HEK293 (cell line): ENCODE measurements at regions not wholly inside any gene's neighbourhood (a gene's known extent, or its start where the extent isn't known, plus 50 kb on each side); places are given as distances from the start of the nearest gene placed in this dataset.

Experiments used
- KLF10 ChIP-seq: fragments of 450-650 bp; IDR thresholded peaks from 2 replicates; pipeline ENCODE4 v1.5.1; 2018; ENCODE audit warnings: missing biosample characterization, mild to moderate bottlenecking, missing genetic modification characterization
- MYNN ChIP-seq: fragments of 450-650 bp; formaldehyde crosslinking; IDR thresholded peaks from 2 replicates; pipeline ENCODE4 v1.5.1; 2016; ENCODE audit warnings: missing biosample characterization, missing genetic modification characterization, borderline replicate concordance
- RBAK ChIP-seq: fragments of 450-650 bp; formaldehyde crosslinking; IDR thresholded peaks from 2 replicates; pipeline ENCODE4 v1.5.1; 2016; ENCODE audit warnings: missing biosample characterization, missing genetic modification characterization
- SCRT1 ChIP-seq: fragments of 450-650 bp; formaldehyde crosslinking; IDR thresholded peaks from 2 replicates; pipeline ENCODE4 v1.5.1; 2016; ENCODE audit warnings: missing biosample characterization, missing genetic modification characterization, borderline replicate concordance
- SCRT2 ChIP-seq: fragments of 450-650 bp; formaldehyde crosslinking; IDR thresholded peaks from 2 replicates; pipeline ENCODE4 v1.5.1; 2016; ENCODE audit warnings: missing biosample characterization, missing genetic modification characterization
- SP7 ChIP-seq: fragments of 450-650 bp; formaldehyde crosslinking; IDR thresholded peaks from 2 replicates; pipeline ENCODE4 v1.5.1; 2016; ENCODE audit warnings: missing biosample characterization, missing genetic modification characterization
- ZBTB17 ChIP-seq: fragments of 450-650 bp; formaldehyde crosslinking; IDR thresholded peaks from 2 replicates; pipeline ENCODE4 v1.5.1; 2016; ENCODE audit warnings: missing biosample characterization, missing genetic modification characterization
- ZBTB20 ChIP-seq: fragments of 450-650 bp; formaldehyde crosslinking; IDR thresholded peaks from 2 replicates; pipeline ENCODE4 v1.5.1; 2016; ENCODE audit warnings: missing biosample characterization, missing genetic modification characterization
- ZBTB21 ChIP-seq: fragments of 450-650 bp; formaldehyde crosslinking; IDR thresholded peaks from 2 replicates; pipeline ENCODE4 v1.5.1; 2017; ENCODE audit warnings: missing biosample characterization, missing genetic modification characterization
- ZEB2 ChIP-seq: fragments of 450-650 bp; formaldehyde crosslinking; IDR thresholded peaks from 2 replicates; pipeline ENCODE4 v1.5.1; 2016; ENCODE audit warnings: missing biosample characterization, missing genetic modification characterization
- ZFP69B ChIP-seq: fragments of 450-650 bp; formaldehyde crosslinking; IDR thresholded peaks from 2 replicates; pipeline ENCODE4 v1.5.1; 2016; ENCODE audit warnings: missing biosample characterization, missing genetic modification characterization
- ZNF10 ChIP-seq: fragments of 450-650 bp; formaldehyde crosslinking; IDR thresholded peaks from 2 replicates; pipeline ENCODE4 v1.5.1; 2017; ENCODE audit warnings: missing biosample characterization, missing genetic modification characterization
- ZNF202 ChIP-seq: fragments of 450-650 bp; formaldehyde crosslinking; IDR thresholded peaks from 2 replicates; pipeline ENCODE4 v1.5.1; 2016; ENCODE audit warnings: missing biosample characterization, missing genetic modification characterization, borderline replicate concordance
- ZNF335 ChIP-seq: fragments of 450-650 bp; formaldehyde crosslinking; conservative IDR thresholded peaks from 2 replicates; pipeline ENCODE4 v1.5.1; 2016; ENCODE audit warnings: missing biosample characterization, missing genetic modification characterization
- ZNF423 ChIP-seq: fragments of 450-650 bp; formaldehyde crosslinking; IDR thresholded peaks from 2 replicates; pipeline ENCODE4 v1.5.1; 2016; ENCODE audit warnings: missing biosample characterization, missing genetic modification characterization
- ZNF621 ChIP-seq: fragments of 450-650 bp; formaldehyde crosslinking; IDR thresholded peaks from 2 replicates; pipeline ENCODE4 v1.5.1; 2017; ENCODE audit warnings: missing biosample characterization, missing genetic modification characterization
- ZNF629 ChIP-seq: fragments of 450-650 bp; formaldehyde crosslinking; IDR thresholded peaks from 2 replicates; pipeline ENCODE4 v1.5.1; 2017; ENCODE audit warnings: missing biosample characterization, missing genetic modification characterization
- ZNF76 ChIP-seq: fragments of 450-650 bp; formaldehyde crosslinking; IDR thresholded peaks from 2 replicates; pipeline ENCODE4; 2016; ENCODE audit warnings: low read depth, missing biosample characterization, missing genetic modification characterization, borderline replicate concordance
- ZNF843 ChIP-seq: fragments of 450-650 bp; formaldehyde crosslinking; IDR thresholded peaks from 2 replicates; pipeline ENCODE4 v1.5.1; 2016; ENCODE audit warnings: missing biosample characterization, missing genetic modification characterization
- ZSCAN30 ChIP-seq: fragments of 450-650 bp; IDR thresholded peaks from 2 replicates; pipeline ENCODE4 v1.5.1; 2018; ENCODE audit warnings: missing biosample characterization, mild to moderate bottlenecking, missing genetic modification characterization, moderate library complexity
- ZXDB ChIP-seq: fragments of 450-650 bp; formaldehyde crosslinking; IDR thresholded peaks from 2 replicates; pipeline ENCODE4 v1.5.1; 2016; ENCODE audit warnings: missing biosample characterization, missing genetic modification characterization
- TF ChIP-seq, protein P1 (sequence below): fragments of 450-650 bp; formaldehyde crosslinking; IDR thresholded peaks from 2 replicates; pipeline ENCODE4 v1.5.1; 2016; ENCODE audit warnings: missing biosample characterization, missing genetic modification characterization
- TF ChIP-seq, protein P2 (sequence below): fragments of 450-650 bp; formaldehyde crosslinking; IDR thresholded peaks from 2 replicates; pipeline ENCODE4 v1.5.1; 2016; ENCODE audit warnings: missing biosample characterization, missing genetic modification characterization
- TF ChIP-seq, protein P3 (sequence below): fragments of 450-650 bp; IDR thresholded peaks from 2 replicates; pipeline ENCODE4 v1.5.1; 2018; ENCODE audit warnings: missing biosample characterization, mild to moderate bottlenecking, missing genetic modification characterization
- TF ChIP-seq, protein P4 (sequence below): sonication (generic); formaldehyde crosslinking; IDR thresholded peaks from 2 replicates; pipeline ENCODE4 v1.8.1; 2022; ENCODE audit warnings: mild to moderate bottlenecking, moderate library complexity, missing genetic modification reagents
- TF ChIP-seq, protein P5 (sequence below): fragments of 450-650 bp; formaldehyde crosslinking; IDR thresholded peaks from 2 replicates; pipeline ENCODE4 v1.5.1; 2016; ENCODE audit warnings: missing biosample characterization, missing genetic modification characterization, low read depth
- TF ChIP-seq, protein P6 (sequence below): fragments of 450-650 bp; formaldehyde crosslinking; optimal IDR thresholded peaks from 2 replicates; pipeline ENCODE3; 2016; ENCODE audit warnings: missing biosample characterization, mild to moderate bottlenecking, missing genetic modification characterization

DNA sequence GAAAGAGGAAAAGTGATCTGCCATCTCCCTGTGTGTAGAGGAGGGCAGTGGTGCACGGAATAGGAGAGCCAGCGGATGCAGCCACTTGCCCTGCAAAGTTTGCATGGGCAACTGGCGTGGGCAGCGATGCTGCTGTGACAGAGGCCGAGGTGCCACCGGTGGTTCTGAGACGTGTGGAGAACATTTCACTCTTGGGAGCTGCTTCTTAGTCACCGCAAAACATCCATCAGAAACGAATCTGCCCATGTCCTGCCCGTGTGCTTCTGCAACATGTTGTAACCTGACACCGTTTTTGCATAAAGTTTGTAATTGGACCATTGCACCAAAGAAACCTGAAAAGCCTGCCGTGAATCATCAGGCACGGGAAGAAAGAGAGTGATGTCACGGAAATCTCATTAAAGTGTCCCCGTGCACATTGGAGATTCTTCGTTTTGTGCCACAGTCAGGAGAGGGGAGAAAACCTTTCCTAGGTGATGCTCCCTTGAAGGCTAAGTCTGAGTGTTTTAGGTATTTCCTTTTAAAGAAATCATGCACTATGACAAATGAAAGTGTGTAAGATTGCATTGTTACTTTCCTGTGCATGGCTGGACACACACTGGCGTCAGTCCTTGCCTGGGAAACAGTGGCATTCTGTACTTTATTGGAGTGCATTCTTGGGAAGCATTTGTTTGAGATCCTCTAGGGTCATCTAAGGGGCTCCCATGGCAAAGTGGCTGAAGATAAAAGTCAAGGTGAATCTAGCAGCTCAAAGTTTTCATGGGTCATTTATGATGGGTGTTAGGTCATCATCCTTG, 302.6 kb downstream of the KLF6 start (continued):
- TF ChIP-seq, protein P1, sequence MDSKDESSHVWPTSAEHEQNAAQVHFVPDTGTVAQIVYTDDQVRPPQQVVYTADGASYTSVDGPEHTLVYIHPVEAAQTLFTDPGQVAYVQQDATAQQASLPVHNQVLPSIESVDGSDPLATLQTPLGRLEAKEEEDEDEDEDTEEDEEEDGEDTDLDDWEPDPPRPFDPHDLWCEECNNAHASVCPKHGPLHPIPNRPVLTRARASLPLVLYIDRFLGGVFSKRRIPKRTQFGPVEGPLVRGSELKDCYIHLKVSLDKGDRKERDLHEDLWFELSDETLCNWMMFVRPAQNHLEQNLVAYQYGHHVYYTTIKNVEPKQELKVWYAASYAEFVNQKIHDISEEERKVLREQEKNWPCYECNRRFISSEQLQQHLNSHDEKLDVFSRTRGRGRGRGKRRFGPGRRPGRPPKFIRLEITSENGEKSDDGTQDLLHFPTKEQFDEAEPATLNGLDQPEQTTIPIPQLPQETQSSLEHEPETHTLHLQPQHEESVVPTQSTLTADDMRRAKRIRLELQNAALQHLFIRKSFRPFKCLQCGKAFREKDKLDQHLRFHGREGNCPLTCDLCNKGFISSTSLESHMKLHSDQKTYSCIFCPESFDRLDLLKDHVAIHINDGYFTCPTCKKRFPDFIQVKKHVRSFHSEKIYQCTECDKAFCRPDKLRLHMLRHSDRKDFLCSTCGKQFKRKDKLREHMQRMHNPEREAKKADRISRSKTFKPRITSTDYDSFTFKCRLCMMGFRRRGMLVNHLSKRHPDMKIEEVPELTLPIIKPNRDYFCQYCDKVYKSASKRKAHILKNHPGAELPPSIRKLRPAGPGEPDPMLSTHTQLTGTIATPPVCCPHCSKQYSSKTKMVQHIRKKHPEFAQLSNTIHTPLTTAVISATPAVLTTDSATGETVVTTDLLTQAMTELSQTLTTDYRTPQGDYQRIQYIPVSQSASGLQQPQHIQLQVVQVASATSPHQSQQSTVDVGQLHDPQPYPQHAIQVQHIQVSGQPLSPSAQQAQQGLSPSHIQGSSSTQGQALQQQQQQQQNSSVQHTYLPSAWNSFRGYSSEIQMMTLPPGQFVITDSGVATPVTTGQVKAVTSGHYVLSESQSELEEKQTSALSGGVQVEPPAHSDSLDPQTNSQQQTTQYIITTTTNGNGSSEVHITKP (tag by site-specific recombination): peak; percentile 51; the same call in 1 of the 2 replicates
- TF ChIP-seq ZBTB20 (tag by site-specific recombination) (no peak), ZSCAN30 (no peak), RBAK (no peak), SCRT1 (tag by site-specific recombination) (peak; percentile 80), ZXDB (tag by site-specific recombination) (peak; percentile 55; the same call in 1 of the 2 replicates), ZNF629 (peak; percentile 98), ZEB2 (tag by site-specific recombination) (peak; percentile 93), KLF10 (tag by site-specific recombination) (peak; percentile 42; the same call in 1 of the 2 replicates), ZNF423 (tag by site-specific recombination) (no peak), ZNF335 (tag by site-specific recombination) (0 out of 2 replicates have a peak, but pooled peaks have one; percentile 11), ZNF843 (tag by site-specific recombination) (peak; percentile 40; the same call in 1 of the 2 replicates), ZNF10 (tag by site-specific recombination) (peak; percentile 94), ZFP69B (tag by site-specific recombination) (peak; percentile 76), SP7 (tag by site-specific recombination) (peak; percentile 94), ZBTB17 (peak; percentile 78), SCRT2 (tag by site-specific recombination) (peak; percentile 98), MYNN (tag by site-specific recombination) (no peak), ZNF621 (tag by site-specific recombination) (no peak), ZBTB21 (peak; percentile 92), ZNF202 (tag by site-specific recombination) (no peak), ZNF76 (tag by site-specific recombination) (no peak)
- TF ChIP-seq, protein P2, sequence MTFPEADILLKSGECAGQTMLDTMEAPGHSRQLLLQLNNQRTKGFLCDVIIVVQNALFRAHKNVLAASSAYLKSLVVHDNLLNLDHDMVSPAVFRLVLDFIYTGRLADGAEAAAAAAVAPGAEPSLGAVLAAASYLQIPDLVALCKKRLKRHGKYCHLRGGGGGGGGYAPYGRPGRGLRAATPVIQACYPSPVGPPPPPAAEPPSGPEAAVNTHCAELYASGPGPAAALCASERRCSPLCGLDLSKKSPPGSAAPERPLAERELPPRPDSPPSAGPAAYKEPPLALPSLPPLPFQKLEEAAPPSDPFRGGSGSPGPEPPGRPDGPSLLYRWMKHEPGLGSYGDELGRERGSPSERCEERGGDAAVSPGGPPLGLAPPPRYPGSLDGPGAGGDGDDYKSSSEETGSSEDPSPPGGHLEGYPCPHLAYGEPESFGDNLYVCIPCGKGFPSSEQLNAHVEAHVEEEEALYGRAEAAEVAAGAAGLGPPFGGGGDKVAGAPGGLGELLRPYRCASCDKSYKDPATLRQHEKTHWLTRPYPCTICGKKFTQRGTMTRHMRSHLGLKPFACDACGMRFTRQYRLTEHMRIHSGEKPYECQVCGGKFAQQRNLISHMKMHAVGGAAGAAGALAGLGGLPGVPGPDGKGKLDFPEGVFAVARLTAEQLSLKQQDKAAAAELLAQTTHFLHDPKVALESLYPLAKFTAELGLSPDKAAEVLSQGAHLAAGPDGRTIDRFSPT (tag by site-specific recombination): peak; percentile 87
- TF ChIP-seq, protein P3, sequence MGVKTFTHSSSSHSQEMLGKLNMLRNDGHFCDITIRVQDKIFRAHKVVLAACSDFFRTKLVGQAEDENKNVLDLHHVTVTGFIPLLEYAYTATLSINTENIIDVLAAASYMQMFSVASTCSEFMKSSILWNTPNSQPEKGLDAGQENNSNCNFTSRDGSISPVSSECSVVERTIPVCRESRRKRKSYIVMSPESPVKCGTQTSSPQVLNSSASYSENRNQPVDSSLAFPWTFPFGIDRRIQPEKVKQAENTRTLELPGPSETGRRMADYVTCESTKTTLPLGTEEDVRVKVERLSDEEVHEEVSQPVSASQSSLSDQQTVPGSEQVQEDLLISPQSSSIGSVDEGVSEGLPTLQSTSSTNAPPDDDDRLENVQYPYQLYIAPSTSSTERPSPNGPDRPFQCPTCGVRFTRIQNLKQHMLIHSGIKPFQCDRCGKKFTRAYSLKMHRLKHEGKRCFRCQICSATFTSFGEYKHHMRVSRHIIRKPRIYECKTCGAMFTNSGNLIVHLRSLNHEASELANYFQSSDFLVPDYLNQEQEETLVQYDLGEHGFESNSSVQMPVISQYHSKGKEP (tag by site-specific recombination): peak; percentile 59; the same call in 1 of the 2 replicates
- TF ChIP-seq, protein P4, sequence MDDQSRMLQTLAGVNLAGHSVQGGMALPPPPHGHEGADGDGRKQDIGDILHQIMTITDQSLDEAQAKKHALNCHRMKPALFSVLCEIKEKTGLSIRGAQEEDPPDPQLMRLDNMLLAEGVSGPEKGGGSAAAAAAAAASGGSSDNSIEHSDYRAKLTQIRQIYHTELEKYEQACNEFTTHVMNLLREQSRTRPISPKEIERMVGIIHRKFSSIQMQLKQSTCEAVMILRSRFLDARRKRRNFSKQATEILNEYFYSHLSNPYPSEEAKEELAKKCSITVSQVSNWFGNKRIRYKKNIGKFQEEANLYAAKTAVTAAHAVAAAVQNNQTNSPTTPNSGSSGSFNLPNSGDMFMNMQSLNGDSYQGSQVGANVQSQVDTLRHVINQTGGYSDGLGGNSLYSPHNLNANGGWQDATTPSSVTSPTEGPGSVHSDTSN: no peak
- TF ChIP-seq, protein P5, sequence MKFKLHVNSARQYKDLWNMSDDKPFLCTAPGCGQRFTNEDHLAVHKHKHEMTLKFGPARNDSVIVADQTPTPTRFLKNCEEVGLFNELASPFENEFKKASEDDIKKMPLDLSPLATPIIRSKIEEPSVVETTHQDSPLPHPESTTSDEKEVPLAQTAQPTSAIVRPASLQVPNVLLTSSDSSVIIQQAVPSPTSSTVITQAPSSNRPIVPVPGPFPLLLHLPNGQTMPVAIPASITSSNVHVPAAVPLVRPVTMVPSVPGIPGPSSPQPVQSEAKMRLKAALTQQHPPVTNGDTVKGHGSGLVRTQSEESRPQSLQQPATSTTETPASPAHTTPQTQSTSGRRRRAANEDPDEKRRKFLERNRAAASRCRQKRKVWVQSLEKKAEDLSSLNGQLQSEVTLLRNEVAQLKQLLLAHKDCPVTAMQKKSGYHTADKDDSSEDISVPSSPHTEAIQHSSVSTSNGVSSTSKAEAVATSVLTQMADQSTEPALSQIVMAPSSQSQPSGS (tag by site-specific recombination): peak; percentile 94
- TF ChIP-seq, protein P6, sequence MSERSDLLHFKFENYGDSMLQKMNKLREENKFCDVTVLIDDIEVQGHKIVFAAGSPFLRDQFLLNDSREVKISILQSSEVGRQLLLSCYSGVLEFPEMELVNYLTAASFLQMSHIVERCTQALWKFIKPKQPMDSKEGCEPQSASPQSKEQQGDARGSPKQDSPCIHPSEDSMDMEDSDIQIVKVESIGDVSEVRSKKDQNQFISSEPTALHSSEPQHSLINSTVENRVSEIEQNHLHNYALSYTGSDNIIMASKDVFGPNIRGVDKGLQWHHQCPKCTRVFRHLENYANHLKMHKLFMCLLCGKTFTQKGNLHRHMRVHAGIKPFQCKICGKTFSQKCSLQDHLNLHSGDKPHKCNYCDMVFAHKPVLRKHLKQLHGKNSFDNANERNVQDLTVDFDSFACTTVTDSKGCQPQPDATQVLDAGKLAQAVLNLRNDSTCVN (tag by site-specific recombination): peak; percentile 21
